Lung (tissue), 11 donors: ENCODE measurements at regions not wholly inside any gene's neighbourhood (a gene's known extent, or its start where the extent isn't known, plus 50 kb on each side); places are given as distances from the start of the nearest gene placed in this dataset.
"Not testable (repeated sequence)": the region's sequence is repeated elsewhere in the genome, so short reads cannot be mapped to it uniquely, and the experiment has no call there.

Experiments used
- ATAC-seq: fragments of 200-7000 bp; cut with Tn5 transposase; one replicate; pipeline ENCODE4 v1.9.1; 2020; ENCODE audit warnings: moderate number of reproducible peaks; ENCODE audit not compliant: insufficient read depth, low FRiP score
- DNase-seq, 3 donors: peaks; one replicate each; pipeline ENCODE4 v3.0.0-alpha.2; 2013 to 2017
- H3K27ac ChIP-seq, 2 donors: one replicate each; pipeline ENCODE4 v1.5.1; 2013; ENCODE audit warnings: mild to moderate bottlenecking in 2 of 2, moderate library complexity in 2 of 2, control low read depth in 1 of 2, inconsistent platforms in 1 of 2, low read depth in 1 of 2, low read length in 1 of 2
- H3K27me3 ChIP-seq, 3 donors: one replicate each; pipeline ENCODE4 v1.5.1; 2013; ENCODE audit warnings: low read length in 2 of 3; ENCODE audit not compliant: control insufficient read depth in 3 of 3, insufficient read depth in 3 of 3
- H3K36me3 ChIP-seq, 4 donors: one replicate each; pipeline ENCODE4 v1.5.1; 2013; ENCODE audit warnings: low read length in 4 of 4, mild to moderate bottlenecking in 1 of 4, moderate library complexity in 1 of 4; ENCODE audit not compliant: control insufficient read depth in 4 of 4, insufficient read depth in 4 of 4
- H3K4me1 ChIP-seq, 5 donors: one replicate each; pipeline ENCODE4 v1.5.1; 2013; ENCODE audit warnings: low read length in 5 of 5, mild to moderate bottlenecking in 2 of 5, moderate library complexity in 1 of 5; ENCODE audit not compliant: control insufficient read depth in 5 of 5, insufficient read depth in 5 of 5
- H3K4me3 ChIP-seq: one replicate; pipeline ENCODE4 v1.5.1; 2013; ENCODE audit warnings: mild to moderate bottlenecking, control low read depth, moderate library complexity
- H3K9ac ChIP-seq, 2 donors: one replicate each; pipeline ENCODE4 v1.5.1; 2013; ENCODE audit warnings: low read length in 2 of 2, control low read depth in 1 of 2; ENCODE audit not compliant: insufficient read depth in 1 of 2
- H3K9me3 ChIP-seq, 4 donors: one replicate each; pipeline ENCODE4 v1.5.1; 2013; ENCODE audit warnings: low read length in 3 of 4, mild to moderate bottlenecking in 1 of 4, moderate library complexity in 1 of 4; ENCODE audit not compliant: control insufficient read depth in 4 of 4, insufficient read depth in 3 of 4
- WGBS, 2 donors: extraction: QIAGEN DNeasy Blood & Tissue Kit; methylation state at CpG; one replicate each; pipeline ENCODE4 v1.1.7; 2013; 5-methylcytosine and 5-hydroxymethylcytosine counted together
- TF ChIP-seq, protein P1 (sequence below): IDR thresholded peaks from 2 replicates; pipeline ENCODE4 v1.5.1; 2012; ENCODE audit warnings: mild to moderate bottlenecking; ENCODE audit errors: control extremely low read depth, extremely low read depth
- donor health status: control.
- donor health status: control.
- donor health status: Bipolar disorder and iron deficiency.
- donor health status: healthy.
- donor health status: DM: yes; HTN: yes; CAD: no.

DNA sequence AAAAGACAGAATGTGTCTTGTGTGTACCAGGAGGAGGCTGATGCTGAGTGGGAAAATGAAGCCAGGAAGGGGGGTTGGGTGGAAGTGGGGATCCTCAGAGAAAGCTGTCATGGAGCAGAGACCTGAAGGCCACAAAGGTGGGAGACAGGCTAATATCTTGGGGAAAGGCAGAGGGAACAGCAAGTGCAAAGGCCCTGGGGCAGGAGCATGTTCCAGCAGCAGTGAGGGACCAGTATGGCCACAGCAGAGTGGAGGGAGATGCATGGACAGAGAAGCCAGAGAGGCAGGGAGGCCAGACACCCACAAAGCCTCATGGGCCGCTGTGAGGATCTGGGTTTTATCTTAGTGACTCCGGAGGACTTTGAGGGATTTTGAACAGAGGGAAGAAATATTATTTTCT lies 254.2 kb upstream of the SULF2 start:
- ATAC-seq = no peak
- H3K9ac ChIP-seq = no peak overlapping the region

DNA sequence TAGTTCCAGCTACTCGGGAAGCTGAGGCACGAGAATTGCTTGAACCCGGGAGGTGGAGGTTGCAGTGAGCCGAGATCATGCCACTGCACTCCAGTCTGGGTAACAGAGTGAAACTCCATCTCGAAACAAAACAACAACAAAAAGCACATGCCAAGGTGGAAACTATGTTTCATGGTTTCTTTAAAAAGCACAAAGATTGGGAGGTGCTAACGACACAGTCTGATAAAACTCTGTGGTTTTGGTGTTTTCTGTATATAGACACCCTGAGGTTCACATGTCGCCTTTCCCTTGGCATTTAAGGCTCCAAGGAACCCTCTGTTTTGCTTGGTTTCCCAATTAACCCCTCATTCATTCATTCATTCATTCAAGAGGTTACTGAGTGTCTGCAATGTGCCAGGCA lies 253.4 kb upstream of the SULF2 start:
- 82 to 92% methylated on average over 7 of the region's 7 CpGs for WGBS, 2 donors
- Histone ChIP-seq H3K4me3 (no peak overlapping the region), H3K27me3 (no peaks in the 10 kb centered on the region), H3K4me1 (peaks cover 0 to 8% (median 0%) of the 10 kb centered on the region in 5 donors), H3K9ac (no peak overlapping the region), H3K27ac (no peak overlapping the region), H3K36me3 (no peaks in the 10 kb centered on the region), H3K9me3 (peaks cover 0 to 2% (median 0%) of the 10 kb centered on the region in 4 donors)
- DNase-seq = no peak
- no peak for ATAC-seq
- TF ChIP-seq, protein P1, sequence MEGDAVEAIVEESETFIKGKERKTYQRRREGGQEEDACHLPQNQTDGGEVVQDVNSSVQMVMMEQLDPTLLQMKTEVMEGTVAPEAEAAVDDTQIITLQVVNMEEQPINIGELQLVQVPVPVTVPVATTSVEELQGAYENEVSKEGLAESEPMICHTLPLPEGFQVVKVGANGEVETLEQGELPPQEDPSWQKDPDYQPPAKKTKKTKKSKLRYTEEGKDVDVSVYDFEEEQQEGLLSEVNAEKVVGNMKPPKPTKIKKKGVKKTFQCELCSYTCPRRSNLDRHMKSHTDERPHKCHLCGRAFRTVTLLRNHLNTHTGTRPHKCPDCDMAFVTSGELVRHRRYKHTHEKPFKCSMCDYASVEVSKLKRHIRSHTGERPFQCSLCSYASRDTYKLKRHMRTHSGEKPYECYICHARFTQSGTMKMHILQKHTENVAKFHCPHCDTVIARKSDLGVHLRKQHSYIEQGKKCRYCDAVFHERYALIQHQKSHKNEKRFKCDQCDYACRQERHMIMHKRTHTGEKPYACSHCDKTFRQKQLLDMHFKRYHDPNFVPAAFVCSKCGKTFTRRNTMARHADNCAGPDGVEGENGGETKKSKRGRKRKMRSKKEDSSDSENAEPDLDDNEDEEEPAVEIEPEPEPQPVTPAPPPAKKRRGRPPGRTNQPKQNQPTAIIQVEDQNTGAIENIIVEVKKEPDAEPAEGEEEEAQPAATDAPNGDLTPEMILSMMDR = no peak

More for the DNA sequence above, 254.2 kb upstream of the SULF2 start:
- H3K27ac ChIP-seq = no peak overlapping the region
- TF ChIP-seq, protein P1 = no peak
- no peaks in the 10 kb centered on the region for H3K27me3 ChIP-seq
- DNase-seq = no peak
- no peaks in the 10 kb centered on the region for H3K36me3 ChIP-seq
- H3K4me3 ChIP-seq = no peak overlapping the region
- 96% methylated on average over 2 of the region's 2 CpGs for WGBS, 2 donors
- H3K4me1 ChIP-seq = peaks cover 0 to 8% (median 0%) of the 10 kb centered on the region in 5 donors
- H3K9me3 ChIP-seq = peaks cover 0 to 2% (median 0%) of the 10 kb centered on the region in 4 donors

DNA sequence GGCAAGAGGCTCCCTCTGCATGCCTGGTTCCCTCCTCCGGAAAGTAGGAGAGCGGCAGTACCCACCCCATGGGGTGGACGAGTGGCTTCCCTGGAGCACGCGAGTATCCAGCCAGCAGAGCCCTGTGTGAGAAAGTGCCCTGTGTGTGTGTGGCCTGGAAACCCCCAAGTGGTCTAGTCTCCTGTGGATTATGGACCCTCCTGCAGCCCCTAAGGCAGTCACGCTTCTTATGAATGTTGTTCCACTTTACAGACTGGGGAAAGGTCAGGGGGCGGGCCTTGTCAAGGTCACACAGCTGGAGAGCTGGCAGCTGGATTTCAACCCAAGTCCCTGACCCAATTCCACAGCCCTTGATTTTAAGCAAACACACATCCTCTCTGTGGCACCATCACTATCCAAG lies 252.5 kb upstream of the SULF2 start:
- H3K36me3 ChIP-seq, H3K4me3 ChIP-seq, H3K4me1 ChIP-seq, H3K9me3 ChIP-seq, H3K9ac ChIP-seq, ATAC-seq, H3K27me3 ChIP-seq, H3K27ac ChIP-seq: not testable (repeated sequence)
- DNase-seq = peak in 1 of 3 donors; percentile 37
- WGBS, 2 donors = 81 to 91% methylated on average over 7 of the region's 7 CpGs

DNA sequence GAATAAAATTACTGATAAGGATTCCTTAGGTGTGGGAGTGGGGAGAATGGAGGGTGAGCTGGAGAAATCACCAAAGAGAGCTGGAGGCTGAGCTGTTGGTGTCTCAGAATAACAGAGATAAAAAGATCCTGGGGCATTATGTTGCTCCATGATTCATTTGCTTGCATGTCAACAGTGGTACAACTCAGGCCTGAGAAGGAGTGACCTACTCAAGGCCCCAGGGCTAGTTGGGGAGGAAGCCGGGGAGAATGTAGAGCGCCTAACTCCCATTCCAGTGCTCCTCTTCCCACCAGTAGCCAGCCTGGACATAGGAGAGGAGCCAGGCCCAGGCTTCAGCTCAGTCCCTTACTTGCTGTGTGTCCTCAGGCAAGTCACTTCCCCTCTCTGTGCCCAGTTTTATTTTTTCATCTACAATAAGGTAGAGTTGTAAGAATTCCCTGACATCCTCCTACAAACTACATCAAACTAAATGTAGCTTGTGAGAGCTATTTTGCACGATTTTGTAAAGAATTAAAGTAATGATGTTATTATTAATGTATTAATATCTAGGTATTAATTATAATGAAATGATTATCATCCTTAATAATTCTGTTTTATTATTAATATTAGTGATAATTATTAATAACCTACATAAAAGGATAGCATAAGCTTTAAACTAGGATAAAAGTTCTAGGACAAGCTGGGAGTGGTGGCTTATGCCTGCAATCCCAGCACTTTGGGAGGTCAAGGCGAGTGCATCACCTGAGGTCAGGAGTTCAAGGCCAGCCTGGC lies 250.9 kb upstream of the SULF2 start:
- H3K9ac ChIP-seq = no peak overlapping the region
- no peaks in the 10 kb centered on the region for H3K27me3 ChIP-seq
- no peak overlapping the region for H3K27ac ChIP-seq
- H3K4me3 ChIP-seq = no peak overlapping the region
- peaks cover 0 to 5% (median 0%) of the 10 kb centered on the region in 5 donors for H3K4me1 ChIP-seq
- WGBS, 2 donors = 90 to 96% methylated on average over 4 of the region's 4 CpGs
- no peaks in the 10 kb centered on the region for H3K36me3 ChIP-seq
- H3K9me3 ChIP-seq = peaks cover 0 to 2% (median 0%) of the 10 kb centered on the region in 4 donors
- DNase-seq (no peak), ATAC-seq (no peak)
- TF ChIP-seq, protein P1 = no peak
